ENCODE measurements at regions not wholly inside any gene's neighbourhood (a gene's known extent, or its start where the extent isn't known, plus 50 kb on each side); places are given as distances from the start of the nearest gene placed in this dataset.

DNA sequence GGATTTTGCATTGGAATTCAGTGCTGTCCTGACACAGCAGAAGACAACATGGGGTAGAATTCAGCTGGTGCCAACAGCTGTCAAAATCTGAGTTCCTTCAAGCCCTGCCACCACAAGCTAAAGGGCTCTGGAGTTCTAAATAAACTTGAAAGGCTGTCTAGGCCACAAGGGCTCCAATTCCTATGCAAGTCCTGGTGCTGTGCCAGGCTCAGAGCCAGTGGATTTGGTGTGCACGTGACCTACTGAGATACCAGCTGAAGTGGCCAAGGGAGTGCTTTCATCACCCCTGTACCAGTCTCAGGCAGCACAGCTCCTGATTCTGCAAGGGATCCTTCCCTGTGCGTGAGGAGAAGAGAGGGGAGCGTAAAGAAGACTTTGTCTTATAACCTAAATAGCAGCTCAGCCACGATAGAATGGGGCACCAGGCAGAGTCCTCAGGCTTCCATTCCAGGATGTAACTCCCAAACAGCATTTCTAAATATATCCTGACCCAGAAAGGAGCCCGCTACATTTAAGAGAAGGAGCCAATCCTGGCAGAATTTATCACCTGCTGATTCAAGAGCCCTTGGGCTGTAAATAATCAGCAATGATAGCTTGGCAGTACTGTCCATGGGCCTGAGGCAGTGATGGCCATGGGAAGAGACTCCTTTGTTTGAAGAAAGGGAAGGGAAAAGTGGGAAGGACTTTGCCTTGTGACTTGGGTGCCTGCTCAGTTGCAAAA lies 881.2 kb upstream of the EPHA7 start:
- TF ChIP-seq, protein P1, sequence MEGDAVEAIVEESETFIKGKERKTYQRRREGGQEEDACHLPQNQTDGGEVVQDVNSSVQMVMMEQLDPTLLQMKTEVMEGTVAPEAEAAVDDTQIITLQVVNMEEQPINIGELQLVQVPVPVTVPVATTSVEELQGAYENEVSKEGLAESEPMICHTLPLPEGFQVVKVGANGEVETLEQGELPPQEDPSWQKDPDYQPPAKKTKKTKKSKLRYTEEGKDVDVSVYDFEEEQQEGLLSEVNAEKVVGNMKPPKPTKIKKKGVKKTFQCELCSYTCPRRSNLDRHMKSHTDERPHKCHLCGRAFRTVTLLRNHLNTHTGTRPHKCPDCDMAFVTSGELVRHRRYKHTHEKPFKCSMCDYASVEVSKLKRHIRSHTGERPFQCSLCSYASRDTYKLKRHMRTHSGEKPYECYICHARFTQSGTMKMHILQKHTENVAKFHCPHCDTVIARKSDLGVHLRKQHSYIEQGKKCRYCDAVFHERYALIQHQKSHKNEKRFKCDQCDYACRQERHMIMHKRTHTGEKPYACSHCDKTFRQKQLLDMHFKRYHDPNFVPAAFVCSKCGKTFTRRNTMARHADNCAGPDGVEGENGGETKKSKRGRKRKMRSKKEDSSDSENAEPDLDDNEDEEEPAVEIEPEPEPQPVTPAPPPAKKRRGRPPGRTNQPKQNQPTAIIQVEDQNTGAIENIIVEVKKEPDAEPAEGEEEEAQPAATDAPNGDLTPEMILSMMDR (conservative IDR thresholded peaks at IDR 0.05), result no peak
- no peak for TF ChIP-seq ZFX (IDR thresholded peaks at IDR 0.05)
- H3K27ac ChIP-seq, result no peak overlapping the region

DNA sequence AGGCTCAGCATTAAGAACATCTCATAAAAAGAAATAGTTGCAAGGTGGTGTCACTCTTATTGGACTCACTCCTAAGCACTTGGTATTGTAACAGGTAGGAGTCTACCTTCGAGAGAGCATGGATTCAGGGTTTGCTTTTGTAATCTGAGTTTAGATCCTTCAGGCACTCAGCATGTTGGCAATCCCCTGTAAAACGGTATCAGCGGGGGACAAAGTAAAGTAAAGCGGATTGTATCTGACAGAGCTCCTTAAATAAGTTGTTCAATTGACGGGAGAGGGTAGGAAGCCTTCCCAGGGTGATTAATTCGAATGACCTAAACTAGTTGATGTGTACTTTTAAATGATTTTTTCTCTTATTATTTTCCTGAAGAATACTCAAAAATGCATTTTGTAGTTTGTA lies 869.8 kb upstream of the EPHA7 start:
- no peak overlapping the region for H3K27ac ChIP-seq
- TF ChIP-seq, protein P1 (conservative IDR thresholded peaks at IDR 0.05), result no peak
- no peak for TF ChIP-seq ZFX (IDR thresholded peaks at IDR 0.05)

DNA sequence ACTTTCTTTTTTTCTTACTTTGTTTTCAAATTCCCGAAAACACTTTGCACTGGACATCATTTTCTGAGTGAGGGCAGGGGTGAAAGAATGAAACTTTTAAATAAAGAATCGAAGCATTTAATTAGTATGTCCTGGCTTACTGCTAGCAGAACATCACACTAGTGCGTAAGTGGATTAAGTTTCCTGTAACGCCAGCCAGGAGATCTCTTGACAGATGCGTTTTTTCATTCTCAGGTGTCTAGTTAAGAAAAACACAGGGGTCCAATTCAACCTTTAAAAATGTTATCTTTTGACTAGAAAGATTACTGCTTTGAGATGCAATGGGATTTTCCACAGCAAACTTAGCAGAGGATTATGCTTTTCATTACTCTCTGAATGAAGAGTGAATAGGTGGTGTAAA lies 858.8 kb upstream of the EPHA7 start:
- no peak overlapping the region for H3K27ac ChIP-seq
- TF ChIP-seq, protein P1 (conservative IDR thresholded peaks at IDR 0.05), result no peak
- no peak for TF ChIP-seq ZFX (IDR thresholded peaks at IDR 0.05)

DNA sequence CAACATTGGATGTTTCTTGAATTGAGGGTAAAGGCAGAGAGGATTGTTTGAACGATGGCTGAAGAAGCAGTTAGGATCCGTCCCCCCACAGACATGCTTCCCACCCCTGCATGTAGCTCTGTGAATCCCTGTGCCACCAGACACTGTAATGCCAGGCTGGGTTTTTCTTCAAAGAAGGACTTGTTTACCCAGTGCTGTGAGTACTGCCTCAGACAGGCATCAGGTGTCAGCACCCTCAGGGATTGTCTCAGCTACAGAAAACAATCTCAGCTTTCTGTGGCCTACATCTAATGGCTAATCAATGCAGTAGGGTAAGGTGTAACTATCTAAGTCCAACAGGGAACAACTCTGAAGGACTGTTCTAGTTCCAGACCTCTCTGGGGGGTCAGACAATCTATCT lies 853.0 kb upstream of the EPHA7 start:
- H3K27ac ChIP-seq, result no peak overlapping the region
- TF ChIP-seq, protein P1 (conservative IDR thresholded peaks at IDR 0.05), result no peak
- no peak for TF ChIP-seq ZFX (IDR thresholded peaks at IDR 0.05)

DNA sequence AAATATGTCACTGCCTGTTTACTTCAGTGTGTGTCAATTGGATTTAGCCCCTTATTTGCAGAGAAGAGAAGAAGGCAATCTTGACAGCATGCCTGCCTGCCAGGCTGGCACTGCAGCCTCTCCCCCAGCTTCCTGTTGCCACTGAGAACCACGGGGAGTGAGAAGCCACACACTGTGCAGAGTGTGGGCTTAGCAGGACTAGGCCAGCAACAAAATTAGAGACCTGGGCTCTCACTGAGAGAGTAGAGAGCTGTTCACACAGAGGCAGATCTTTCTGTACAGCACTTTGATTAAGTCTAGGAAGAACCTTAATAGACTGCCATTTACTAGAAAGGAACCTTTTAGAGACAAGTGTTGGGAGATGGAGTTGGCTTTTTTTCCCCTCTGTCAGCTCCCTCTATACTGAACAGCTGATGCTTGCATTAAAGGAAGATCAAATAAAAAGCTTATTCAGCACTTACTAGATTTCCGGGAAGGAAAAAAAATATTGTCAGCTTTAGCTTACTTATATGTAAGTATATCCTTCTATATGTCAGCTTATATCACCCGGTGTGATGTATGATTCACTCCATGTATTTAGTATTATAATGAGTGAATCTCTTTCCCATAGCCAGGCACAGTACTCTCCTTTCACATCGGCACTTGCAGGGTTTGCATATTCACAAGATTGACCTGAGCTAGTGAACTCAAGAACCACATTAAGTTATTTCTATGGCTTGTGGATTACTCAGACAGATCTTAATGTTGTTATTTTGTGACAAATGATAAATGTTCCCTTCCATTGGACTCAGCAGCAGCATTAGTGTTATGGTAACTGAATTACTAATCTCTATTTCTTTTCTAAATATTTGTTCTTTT lies 851.0 kb upstream of the EPHA7 start:
- no peak overlapping the region for H3K27ac ChIP-seq
- TF ChIP-seq, protein P1 (conservative IDR thresholded peaks at IDR 0.05), result no peak
- TF ChIP-seq ZFX (IDR thresholded peaks at IDR 0.05), result no peak

DNA sequence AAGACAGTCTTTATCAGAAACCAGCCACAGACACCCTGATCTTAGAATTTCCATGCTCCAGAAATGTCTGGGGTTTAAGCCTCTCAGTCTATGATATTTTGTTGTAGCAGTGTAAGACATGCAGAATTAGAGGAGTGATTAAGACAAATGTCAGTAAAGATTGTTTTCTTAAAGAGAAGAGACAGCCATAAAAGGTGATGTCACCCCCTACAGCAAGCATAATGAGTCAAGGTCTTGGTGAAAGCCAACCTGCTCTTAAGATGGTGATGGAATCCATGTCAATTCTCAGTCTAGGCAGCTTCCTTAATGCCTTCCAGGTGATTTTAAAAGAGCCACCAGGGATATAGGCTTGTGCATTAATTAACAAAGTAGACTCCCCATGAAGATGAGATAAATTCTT lies 849.9 kb upstream of the EPHA7 start:
- H3K27ac ChIP-seq, result no peak overlapping the region
- TF ChIP-seq, protein P1 (conservative IDR thresholded peaks at IDR 0.05), result no peak
- no peak for TF ChIP-seq ZFX (IDR thresholded peaks at IDR 0.05)

DNA sequence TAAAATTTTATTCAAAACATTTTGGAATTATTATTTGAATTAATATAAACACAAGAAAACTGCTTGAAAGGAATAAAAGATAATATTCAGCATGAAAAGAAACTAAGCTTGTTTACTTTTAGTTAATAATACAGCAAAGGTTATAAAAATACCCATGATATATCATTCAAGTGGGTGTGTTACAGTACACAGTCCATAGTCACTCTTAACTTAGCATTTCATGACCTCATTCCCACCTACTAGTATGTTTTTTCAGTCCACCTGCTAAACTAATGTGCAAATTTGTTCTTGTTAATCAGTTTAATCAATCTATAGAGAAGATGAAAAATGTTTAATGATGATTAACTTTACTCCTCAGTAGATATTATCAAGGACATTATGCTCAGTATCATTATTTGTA lies 841.4 kb upstream of the EPHA7 start:
- no peak overlapping the region for H3K27ac ChIP-seq
- TF ChIP-seq, protein P1 (conservative IDR thresholded peaks at IDR 0.05), result no peak
- TF ChIP-seq ZFX (IDR thresholded peaks at IDR 0.05), result no peak
